WTC11 (cell line): ENCODE measurements at regions not wholly inside any gene's neighbourhood (a gene's known extent, or its start where the extent isn't known, plus 50 kb on each side); places are given as distances from the start of the nearest gene placed in this dataset.
A peak's percentile ranks its signal among the peaks of the same experiment; 100 is the strongest.

Experiments used
- ATAC-seq: fragments of 200-7000 bp; cut with Tn5 transposase; 2 replicates; pipeline ENCODE4 v1.10.0; 2021; ENCODE audit warnings: mild to moderate bottlenecking, moderate library complexity
- CTCF ChIA-PET: fragments of 300-600 bp; sonication (Branson Sonifier 250); formaldehyde crosslinking; loops from one replicate; lab custom pipeline; 2021; ENCODE audit warnings: antibody characterized with exemption; lab: Charles Lee
- POLR2A ChIA-PET: fragments of 350-600 bp; sonication (Branson Sonifier 250); formaldehyde crosslinking; loops from one replicate; lab custom pipeline; 2021; ENCODE audit warnings: antibody characterized with exemption; lab: Charles Lee
- DNase-seq: peaks from one replicate; pipeline ENCODE4 v3.0.0; 2021; ENCODE audit warnings: low spot score
- H3K27ac Mint-ChIP-seq: 2 replicates; pipeline ENCODE4 v1.8.0; 2021; ENCODE audit warnings: mixed read lengths
- H3K27me3 Mint-ChIP-seq: 2 replicates; pipeline ENCODE4 v1.8.0; 2021; ENCODE audit warnings: low read depth, mild to moderate bottlenecking, moderate library complexity, mixed read lengths
- H3K36me3 Mint-ChIP-seq: 2 replicates; pipeline ENCODE4 v1.8.0; 2021; ENCODE audit warnings: mixed read lengths
- H3K4me1 Mint-ChIP-seq: 2 replicates; pipeline ENCODE4 v1.8.0; 2022; ENCODE audit warnings: mixed read lengths
- H3K4me3 Mint-ChIP-seq: 2 replicates; pipeline ENCODE4 v1.8.0; 2021; ENCODE audit warnings: mild to moderate bottlenecking, moderate library complexity, mixed read lengths
- H3K9me3 Mint-ChIP-seq: 2 replicates; pipeline ENCODE4 v1.8.0; 2021; ENCODE audit warnings: mixed read lengths
- FOXJ3 ChIP-seq: sonication (generic); formaldehyde crosslinking; IDR thresholded peaks from 2 replicates; pipeline ENCODE4 v1.9.0; 2021; ENCODE audit warnings: missing genetic modification reagents, mild to moderate bottlenecking, borderline replicate concordance
- FOXK1 ChIP-seq: sonication (generic); formaldehyde crosslinking; IDR thresholded peaks from 2 replicates; pipeline ENCODE4 v1.8.0; 2022; ENCODE audit warnings: mild to moderate bottlenecking, moderate library complexity, missing genetic modification reagents
- GRHL2 ChIP-seq: fragments of 250-450 bp; sonication (Bioruptor Pico); IDR thresholded peaks from 2 replicates; pipeline ENCODE4 v1.8.0; 2022; ENCODE audit warnings: mild to moderate bottlenecking, moderate library complexity; ENCODE audit not compliant: insufficient replicate concordance, severe bottlenecking
- KAT7 ChIP-seq: sonication (generic); formaldehyde crosslinking; IDR thresholded peaks from 2 replicates; pipeline ENCODE4 v1.8.1; 2023; ENCODE audit warnings: missing genetic modification reagents, mild to moderate bottlenecking, borderline replicate concordance
- MXD4 ChIP-seq: fragments of 250-450 bp; sonication (Bioruptor Pico); IDR thresholded peaks from 2 replicates; pipeline ENCODE4 v1.8.0; 2021; ENCODE audit warnings: mild to moderate bottlenecking, moderate library complexity, borderline replicate concordance
- NFE2L1 ChIP-seq: sonication (generic); formaldehyde crosslinking; IDR thresholded peaks from 2 replicates; pipeline ENCODE4 v1.8.1; 2023; ENCODE audit warnings: missing genetic modification reagents
- NR3C1 ChIP-seq: sonication (generic); formaldehyde crosslinking; conservative IDR thresholded peaks from 2 replicates; pipeline ENCODE4 v1.8.1; 2023; ENCODE audit warnings: low read depth, mild to moderate bottlenecking, missing genetic modification reagents
- PRRX2 ChIP-seq: fragments of 250-450 bp; sonication (Bioruptor Pico); IDR thresholded peaks from 2 replicates; pipeline ENCODE4 v1.8.0; 2021; ENCODE audit warnings: mild to moderate bottlenecking
- ZNF121 ChIP-seq: sonication (generic); formaldehyde crosslinking; IDR thresholded peaks from 2 replicates; pipeline ENCODE4 v1.8.0; 2023; ENCODE audit warnings: missing genetic modification reagents
- ZNF138 ChIP-seq: sonication (generic); formaldehyde crosslinking; conservative IDR thresholded peaks from 2 replicates; pipeline ENCODE4 v1.8.1; 2022; ENCODE audit warnings: mild to moderate bottlenecking, moderate library complexity, missing genetic modification reagents
- ZNF396 ChIP-seq: fragments of 250-450 bp; sonication (Bioruptor Pico); IDR thresholded peaks from 2 replicates; pipeline ENCODE4 v1.8.0; 2021; ENCODE audit warnings: mild to moderate bottlenecking, moderate library complexity, borderline replicate concordance
- ZNF416 ChIP-seq: fragments of 250-450 bp; sonication (Bioruptor Pico); IDR thresholded peaks from 2 replicates; pipeline ENCODE4 v1.9.0; 2021; ENCODE audit warnings: mild to moderate bottlenecking, inconsistent platforms
- ZNF423 ChIP-seq: fragments of 250-450 bp; sonication (Bioruptor Pico); IDR thresholded peaks from 2 replicates; pipeline ENCODE4 v2.1.2; 2022; ENCODE audit warnings: mild to moderate bottlenecking, moderate library complexity
- TF ChIP-seq, protein P1 (sequence below): sonication (generic); formaldehyde crosslinking; IDR thresholded peaks from 2 replicates; pipeline ENCODE4 v1.8.0; 2023; ENCODE audit warnings: missing genetic modification reagents
- TF ChIP-seq, protein P2 (sequence below): sonication (generic); formaldehyde crosslinking; IDR thresholded peaks from 2 replicates; pipeline ENCODE4 v1.8.1; 2022; ENCODE audit warnings: low read depth, missing genetic modification reagents, borderline replicate concordance
- TF ChIP-seq, protein P3 (sequence below): sonication (generic); formaldehyde crosslinking; IDR thresholded peaks from 2 replicates; pipeline ENCODE4 v1.8.1; 2022; ENCODE audit warnings: mild to moderate bottlenecking, moderate library complexity, missing genetic modification reagents
- TF ChIP-seq, protein P4 (sequence below): sonication (generic); formaldehyde crosslinking; IDR thresholded peaks from 2 replicates; pipeline ENCODE4 v1.8.0; 2022; ENCODE audit warnings: missing genetic modification reagents
- TF ChIP-seq, protein P5 (sequence below): fragments of 250-450 bp; sonication (Bioruptor Pico); IDR thresholded peaks from 2 replicates; pipeline ENCODE4 v2.1.2; 2022; ENCODE audit warnings: mild to moderate bottlenecking, moderate library complexity
- TF ChIP-seq, protein P6 (sequence below): sonication (generic); formaldehyde crosslinking; IDR thresholded peaks from 2 replicates; pipeline ENCODE4 v1.8.0; 2022; ENCODE audit warnings: mild to moderate bottlenecking, missing genetic modification reagents
- TF ChIP-seq, protein P7 (sequence below): sonication (generic); formaldehyde crosslinking; IDR thresholded peaks from 2 replicates; pipeline ENCODE4 v1.8.0; 2022; ENCODE audit warnings: mild to moderate bottlenecking, missing genetic modification reagents

DNA sequence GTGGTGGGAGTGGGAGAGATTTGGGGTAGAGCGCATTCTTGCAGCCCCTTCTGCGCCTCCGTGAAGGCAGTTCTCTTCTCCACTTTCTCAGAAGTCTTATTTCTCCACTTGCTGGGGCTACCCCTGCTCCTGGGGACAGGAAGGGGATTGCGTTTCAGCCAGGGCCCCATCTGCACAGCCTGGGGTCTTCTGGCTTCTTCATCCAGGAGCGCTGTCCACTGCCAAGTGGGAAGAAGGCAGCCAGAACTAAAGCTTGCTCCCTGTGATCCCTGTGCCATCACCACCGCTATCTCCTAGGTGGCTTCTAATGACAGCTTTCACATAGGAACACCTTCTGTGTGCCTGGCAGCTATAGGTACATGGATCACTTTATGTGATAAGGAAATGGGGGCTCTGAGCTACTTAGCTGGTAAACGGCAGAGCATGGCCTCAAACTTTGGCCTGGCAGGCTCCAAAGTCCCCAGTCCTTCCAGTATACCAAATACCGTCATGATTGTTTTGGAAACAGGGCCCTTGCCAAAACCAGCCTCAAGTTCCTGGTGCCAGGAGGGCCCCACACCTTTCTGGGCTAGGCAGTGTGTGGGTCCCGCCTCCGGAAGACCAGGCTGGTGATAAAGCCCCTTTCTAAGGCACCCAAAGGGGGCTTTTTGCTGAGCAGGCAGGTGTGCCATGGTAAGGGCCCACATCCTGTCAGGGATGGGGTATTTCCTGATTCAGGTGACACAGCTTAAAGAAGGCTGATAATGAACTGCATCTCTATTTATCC, 60.4 kb upstream of the PAX6 start:
- H3K36me3 Mint-ChIP-seq, result no peaks in the 10 kb centered on the region
- ChIA-PET POLR2A (no interaction called here), CTCF (interaction anchor here (0.6 to 3.7 kb wide), 26 partner anchors 11 to 764 kb away, joined by 3 to 31 read pairs (median 5); no protein-coding TSS in a partner anchor)
- peak; percentile 12 for ATAC-seq
- peak overlapping the region; percentile 47 for H3K4me3 Mint-ChIP-seq
- no peak for DNase-seq
- H3K27ac Mint-ChIP-seq, result no peak overlapping the region
- H3K4me1 Mint-ChIP-seq, result peaks cover 37% of the 10 kb centered on the region
- no peaks in the 10 kb centered on the region for H3K9me3 Mint-ChIP-seq
- TF ChIP-seq NFE2L1, result no peak
- TF ChIP-seq, protein P1, sequence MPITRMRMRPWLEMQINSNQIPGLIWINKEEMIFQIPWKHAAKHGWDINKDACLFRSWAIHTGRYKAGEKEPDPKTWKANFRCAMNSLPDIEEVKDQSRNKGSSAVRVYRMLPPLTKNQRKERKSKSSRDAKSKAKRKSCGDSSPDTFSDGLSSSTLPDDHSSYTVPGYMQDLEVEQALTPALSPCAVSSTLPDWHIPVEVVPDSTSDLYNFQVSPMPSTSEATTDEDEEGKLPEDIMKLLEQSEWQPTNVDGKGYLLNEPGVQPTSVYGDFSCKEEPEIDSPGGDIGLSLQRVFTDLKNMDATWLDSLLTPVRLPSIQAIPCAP (CRISPR knock-in tag), result no peak
- TF ChIP-seq, protein P2, sequence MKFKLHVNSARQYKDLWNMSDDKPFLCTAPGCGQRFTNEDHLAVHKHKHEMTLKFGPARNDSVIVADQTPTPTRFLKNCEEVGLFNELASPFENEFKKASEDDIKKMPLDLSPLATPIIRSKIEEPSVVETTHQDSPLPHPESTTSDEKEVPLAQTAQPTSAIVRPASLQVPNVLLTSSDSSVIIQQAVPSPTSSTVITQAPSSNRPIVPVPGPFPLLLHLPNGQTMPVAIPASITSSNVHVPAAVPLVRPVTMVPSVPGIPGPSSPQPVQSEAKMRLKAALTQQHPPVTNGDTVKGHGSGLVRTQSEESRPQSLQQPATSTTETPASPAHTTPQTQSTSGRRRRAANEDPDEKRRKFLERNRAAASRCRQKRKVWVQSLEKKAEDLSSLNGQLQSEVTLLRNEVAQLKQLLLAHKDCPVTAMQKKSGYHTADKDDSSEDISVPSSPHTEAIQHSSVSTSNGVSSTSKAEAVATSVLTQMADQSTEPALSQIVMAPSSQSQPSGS (CRISPR knock-in tag), result no peak
- TF ChIP-seq, protein P3, sequence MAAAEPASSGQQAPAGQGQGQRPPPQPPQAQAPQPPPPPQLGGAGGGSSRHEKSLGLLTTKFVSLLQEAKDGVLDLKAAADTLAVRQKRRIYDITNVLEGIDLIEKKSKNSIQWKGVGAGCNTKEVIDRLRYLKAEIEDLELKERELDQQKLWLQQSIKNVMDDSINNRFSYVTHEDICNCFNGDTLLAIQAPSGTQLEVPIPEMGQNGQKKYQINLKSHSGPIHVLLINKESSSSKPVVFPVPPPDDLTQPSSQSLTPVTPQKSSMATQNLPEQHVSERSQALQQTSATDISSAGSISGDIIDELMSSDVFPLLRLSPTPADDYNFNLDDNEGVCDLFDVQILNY, result no peak
- no peak for TF ChIP-seq ZNF423
- TF ChIP-seq, protein P4, sequence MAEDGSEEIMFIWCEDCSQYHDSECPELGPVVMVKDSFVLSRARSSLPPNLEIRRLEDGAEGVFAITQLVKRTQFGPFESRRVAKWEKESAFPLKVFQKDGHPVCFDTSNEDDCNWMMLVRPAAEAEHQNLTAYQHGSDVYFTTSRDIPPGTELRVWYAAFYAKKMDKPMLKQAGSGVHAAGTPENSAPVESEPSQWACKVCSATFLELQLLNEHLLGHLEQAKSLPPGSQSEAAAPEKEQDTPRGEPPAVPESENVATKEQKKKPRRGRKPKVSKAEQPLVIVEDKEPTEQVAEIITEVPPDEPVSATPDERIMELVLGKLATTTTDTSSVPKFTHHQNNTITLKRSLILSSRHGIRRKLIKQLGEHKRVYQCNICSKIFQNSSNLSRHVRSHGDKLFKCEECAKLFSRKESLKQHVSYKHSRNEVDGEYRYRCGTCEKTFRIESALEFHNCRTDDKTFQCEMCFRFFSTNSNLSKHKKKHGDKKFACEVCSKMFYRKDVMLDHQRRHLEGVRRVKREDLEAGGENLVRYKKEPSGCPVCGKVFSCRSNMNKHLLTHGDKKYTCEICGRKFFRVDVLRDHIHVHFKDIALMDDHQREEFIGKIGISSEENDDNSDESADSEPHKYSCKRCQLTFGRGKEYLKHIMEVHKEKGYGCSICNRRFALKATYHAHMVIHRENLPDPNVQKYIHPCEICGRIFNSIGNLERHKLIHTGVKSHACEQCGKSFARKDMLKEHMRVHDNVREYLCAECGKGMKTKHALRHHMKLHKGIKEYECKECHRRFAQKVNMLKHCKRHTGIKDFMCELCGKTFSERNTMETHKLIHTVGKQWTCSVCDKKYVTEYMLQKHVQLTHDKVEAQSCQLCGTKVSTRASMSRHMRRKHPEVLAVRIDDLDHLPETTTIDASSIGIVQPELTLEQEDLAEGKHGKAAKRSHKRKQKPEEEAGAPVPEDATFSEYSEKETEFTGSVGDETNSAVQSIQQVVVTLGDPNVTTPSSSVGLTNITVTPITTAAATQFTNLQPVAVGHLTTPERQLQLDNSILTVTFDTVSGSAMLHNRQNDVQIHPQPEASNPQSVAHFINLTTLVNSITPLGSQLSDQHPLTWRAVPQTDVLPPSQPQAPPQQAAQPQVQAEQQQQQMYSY (CRISPR knock-in tag), result no peak
- TF ChIP-seq ZNF138 (CRISPR knock-in tag), result no peak
- TF ChIP-seq KAT7 (CRISPR knock-in tag), result no peak
- TF ChIP-seq NR3C1 (CRISPR knock-in tag), result no peak
- no peak for TF ChIP-seq ZNF121 (CRISPR knock-in tag)
- TF ChIP-seq, protein P5, sequence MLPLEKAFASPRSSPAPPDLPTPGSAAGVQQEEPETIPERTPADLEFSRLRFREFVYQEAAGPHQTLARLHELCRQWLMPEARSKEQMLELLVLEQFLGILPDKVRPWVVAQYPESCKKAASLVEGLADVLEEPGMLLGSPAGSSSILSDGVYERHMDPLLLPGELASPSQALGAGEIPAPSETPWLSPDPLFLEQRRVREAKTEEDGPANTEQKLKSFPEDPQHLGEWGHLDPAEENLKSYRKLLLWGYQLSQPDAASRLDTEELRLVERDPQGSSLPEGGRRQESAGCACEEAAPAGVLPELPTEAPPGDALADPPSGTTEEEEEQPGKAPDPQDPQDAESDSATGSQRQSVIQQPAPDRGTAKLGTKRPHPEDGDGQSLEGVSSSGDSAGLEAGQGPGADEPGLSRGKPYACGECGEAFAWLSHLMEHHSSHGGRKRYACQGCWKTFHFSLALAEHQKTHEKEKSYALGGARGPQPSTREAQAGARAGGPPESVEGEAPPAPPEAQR (CRISPR knock-in tag), result no peak
- TF ChIP-seq MXD4, result no peak
- no peak for TF ChIP-seq FOXJ3 (CRISPR knock-in tag)
- H3K27me3 Mint-ChIP-seq, result peaks cover 31% of the 10 kb centered on the region

DNA sequence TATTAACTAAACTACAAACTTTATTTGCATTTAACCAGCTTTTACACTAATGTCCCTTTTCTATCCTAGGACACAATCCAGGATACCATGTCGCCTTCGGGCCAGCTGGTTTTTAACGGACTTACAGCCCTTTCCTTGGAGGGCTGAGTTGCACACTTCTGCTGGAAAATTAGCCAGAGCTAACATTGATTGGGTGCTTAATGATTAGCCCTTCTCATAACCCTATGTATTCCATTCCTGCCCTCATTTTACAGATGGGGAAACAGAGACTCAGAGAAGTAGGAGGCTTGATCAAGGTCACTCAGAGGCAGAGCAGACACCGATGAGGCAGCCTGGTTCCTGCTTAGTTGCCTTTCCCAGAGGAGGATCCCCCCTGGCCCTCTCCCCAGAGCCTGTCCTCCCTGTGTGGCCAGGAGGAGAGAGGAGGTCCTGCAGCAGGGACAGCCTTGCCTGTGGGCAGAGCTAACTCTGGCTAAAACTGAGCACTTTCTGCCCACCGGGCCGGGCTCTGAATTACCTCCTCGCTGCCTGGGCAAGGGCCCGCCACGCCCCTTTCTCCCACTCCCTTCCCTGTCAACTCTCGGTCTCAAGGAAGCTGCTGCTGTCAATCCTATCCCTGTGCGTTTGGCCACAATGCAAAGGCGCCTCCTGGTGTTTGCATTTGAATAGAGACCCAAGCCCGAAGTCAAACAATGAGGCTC, 59.6 kb upstream of the PAX6 start:
- H3K4me3 Mint-ChIP-seq, result peak overlapping the region; percentile 47
- ChIA-PET CTCF (interaction anchor here (0.6 to 3.7 kb wide), 27 partner anchors 8 to 1291 kb away, joined by 3 to 31 read pairs (median 5); no protein-coding TSS in a partner anchor), POLR2A (interaction anchor here (0.6 to 0.7 kb wide), 2 partner anchors 563 to 1575 kb away, joined by 4 to 6 read pairs; no protein-coding TSS in a partner anchor)
- no peak overlapping the region for H3K27ac Mint-ChIP-seq
- peak; percentile 90 for ATAC-seq
- DNase-seq, result peak; percentile 87
- peaks cover 30% of the 10 kb centered on the region for H3K4me1 Mint-ChIP-seq
- peaks cover 31% of the 10 kb centered on the region for H3K27me3 Mint-ChIP-seq
- H3K9me3 Mint-ChIP-seq, result no peaks in the 10 kb centered on the region
- no peaks in the 10 kb centered on the region for H3K36me3 Mint-ChIP-seq
- TF ChIP-seq, protein P6, sequence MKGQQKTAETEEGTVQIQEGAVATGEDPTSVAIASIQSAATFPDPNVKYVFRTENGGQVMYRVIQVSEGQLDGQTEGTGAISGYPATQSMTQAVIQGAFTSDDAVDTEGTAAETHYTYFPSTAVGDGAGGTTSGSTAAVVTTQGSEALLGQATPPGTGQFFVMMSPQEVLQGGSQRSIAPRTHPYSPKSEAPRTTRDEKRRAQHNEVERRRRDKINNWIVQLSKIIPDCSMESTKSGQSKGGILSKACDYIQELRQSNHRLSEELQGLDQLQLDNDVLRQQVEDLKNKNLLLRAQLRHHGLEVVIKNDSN, result no peak
- no peak for TF ChIP-seq PRRX2
- 0 out of 2 replicates have a peak, but pooled peaks have one; percentile 18 for TF ChIP-seq NFE2L1
- TF ChIP-seq, protein P7, sequence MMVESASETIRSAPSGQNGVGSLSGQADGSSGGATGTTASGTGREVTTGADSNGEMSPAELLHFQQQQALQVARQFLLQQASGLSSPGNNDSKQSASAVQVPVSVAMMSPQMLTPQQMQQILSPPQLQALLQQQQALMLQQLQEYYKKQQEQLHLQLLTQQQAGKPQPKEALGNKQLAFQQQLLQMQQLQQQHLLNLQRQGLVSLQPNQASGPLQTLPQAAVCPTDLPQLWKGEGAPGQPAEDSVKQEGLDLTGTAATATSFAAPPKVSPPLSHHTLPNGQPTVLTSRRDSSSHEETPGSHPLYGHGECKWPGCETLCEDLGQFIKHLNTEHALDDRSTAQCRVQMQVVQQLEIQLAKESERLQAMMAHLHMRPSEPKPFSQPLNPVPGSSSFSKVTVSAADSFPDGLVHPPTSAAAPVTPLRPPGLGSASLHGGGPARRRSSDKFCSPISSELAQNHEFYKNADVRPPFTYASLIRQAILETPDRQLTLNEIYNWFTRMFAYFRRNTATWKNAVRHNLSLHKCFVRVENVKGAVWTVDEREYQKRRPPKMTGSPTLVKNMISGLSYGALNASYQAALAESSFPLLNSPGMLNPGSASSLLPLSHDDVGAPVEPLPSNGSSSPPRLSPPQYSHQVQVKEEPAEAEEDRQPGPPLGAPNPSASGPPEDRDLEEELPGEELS (CRISPR knock-in tag), result 0 out of 2 replicates have a peak, but pooled peaks have one; percentile 43
- no peak for TF ChIP-seq ZNF416 (CRISPR knock-in tag)
- no peak for TF ChIP-seq GRHL2
- TF ChIP-seq FOXK1 (CRISPR knock-in tag), result no peak
- TF ChIP-seq ZNF396 (CRISPR knock-in tag), result no peak
